ENCODE measurements at regions not wholly inside any gene's neighbourhood (a gene's known extent, or its start where the extent isn't known, plus 50 kb on each side); places are given as distances from the start of the nearest gene placed in this dataset.

- Histone ChIP-seq H3K36me3 (no peaks in the 10 kb centered on the region), H3K4me3 (no peak overlapping the region), H3K27ac (replicated peaks in 1 of 4) (no peak overlapping the region), H3K9me3 (no peaks in the 10 kb centered on the region), H3K27me3 (peaks cover 0 to 3% (median 0%) of the 10 kb centered on the region in 4 donors), H3K4me1 (no peaks in the 10 kb centered on the region)
- DNase-seq (ENCODE audit: extremely low spot score) = no peak
- intact Hi-C loops (cut with DNase I) = no loop called here
- TF ChIP-seq POLR2A (IDR thresholded peaks at IDR 0.05; ENCODE audit: low read depth) (no peak), CTCF (IDR thresholded peaks at IDR 0.05) (no peak), EP300 (IDR thresholded peaks at IDR 0.05) (no peak), POLR2AphosphoS5 (IDR thresholded peaks at IDR 0.05) (no peak)
- WGBS = 52% methylated on average over 3 of the region's 3 CpGs
Measured at GRCh38 chr2:7280790-7281189, 363.6 kb downstream of the RNF144A start.

GRCh38 chr2:7281231-7282201 is 364.3 kb downstream of the RNF144A start:
- Histone ChIP-seq H3K4me3 (no peak overlapping the region), H3K36me3 (no peaks in the 10 kb centered on the region), H3K27me3 (peaks cover 0 to 3% (median 0%) of the 10 kb centered on the region in 4 donors), H3K27ac (replicated peaks in 1 of 4) (no peak overlapping the region), H3K9me3 (no peaks in the 10 kb centered on the region), H3K4me1 (no peaks in the 10 kb centered on the region)
- TF ChIP-seq POLR2AphosphoS5 (IDR thresholded peaks at IDR 0.05) (no peak), CTCF (IDR thresholded peaks at IDR 0.05) (no peak), EP300 (IDR thresholded peaks at IDR 0.05) (no peak), POLR2A (IDR thresholded peaks at IDR 0.05; ENCODE audit: low read depth) (no peak)
- 45% methylated on average over 9 of the region's 9 CpGs for WGBS
- intact Hi-C loops (cut with DNase I) = no loop called here
- DNase-seq (ENCODE audit: extremely low spot score) = peak; percentile 62

GRCh38 chr2:7286120-7286519 is 368.9 kb downstream of the RNF144A start:
- Histone ChIP-seq H3K4me3 (no peak overlapping the region), H3K9me3 (no peaks in the 10 kb centered on the region), H3K27ac (replicated peaks in 1 of 4) (no peak overlapping the region), H3K27me3 (peaks cover 0 to 3% (median 0%) of the 10 kb centered on the region in 4 donors), H3K36me3 (no peaks in the 10 kb centered on the region), H3K4me1 (no peaks in the 10 kb centered on the region)
- WGBS = 83% methylated on average over 9 of the region's 9 CpGs
- intact Hi-C loops (cut with DNase I) = no loop called here
- no peak for TF ChIP-seq POLR2A (IDR thresholded peaks at IDR 0.05; ENCODE audit: low read depth)
- no peak for TF ChIP-seq EP300 (IDR thresholded peaks at IDR 0.05)
- TF ChIP-seq POLR2AphosphoS5 (IDR thresholded peaks at IDR 0.05) = no peak
- TF ChIP-seq CTCF (IDR thresholded peaks at IDR 0.05) = no peak
- peak; percentile 55 for DNase-seq (ENCODE audit: extremely low spot score)

GRCh38 chr2:7288484-7288883 is 371.3 kb downstream of the RNF144A start:
- H3K36me3 ChIP-seq = no peaks in the 10 kb centered on the region
- no peak overlapping the region for H3K27ac ChIP-seq (replicated peaks in 1 of 4)
- no peaks in the 10 kb centered on the region for H3K27me3 ChIP-seq
- 77% methylated on average over 4 of the region's 4 CpGs for WGBS
- DNase-seq (ENCODE audit: extremely low spot score) = no peak
- H3K9me3 ChIP-seq = no peaks in the 10 kb centered on the region
- TF ChIP-seq EP300 (IDR thresholded peaks at IDR 0.05) (no peak), POLR2AphosphoS5 (IDR thresholded peaks at IDR 0.05) (no peak), CTCF (IDR thresholded peaks at IDR 0.05) (no peak), POLR2A (IDR thresholded peaks at IDR 0.05; ENCODE audit: low read depth) (no peak)
- intact Hi-C loops (cut with DNase I) = no loop called here
- H3K4me3 ChIP-seq = no peak overlapping the region
- H3K4me1 ChIP-seq = no peaks in the 10 kb centered on the region

All from esophagus muscularis mucosa (tissue), 4 donors.